Lung (tissue), 11 donors: ENCODE measurements at regions not wholly inside any gene's neighbourhood (a gene's known extent, or its start where the extent isn't known, plus 50 kb on each side); places are given as distances from the start of the nearest gene placed in this dataset.

Experiments
- ATAC-seq: fragments of 200-7000 bp; cut with Tn5 transposase; one replicate; pipeline ENCODE4 v1.9.1; 2020; ENCODE audit warnings: moderate number of reproducible peaks; ENCODE audit not compliant: insufficient read depth, low FRiP score
- DNase-seq, 3 donors: peaks; one replicate each; pipeline ENCODE4 v3.0.0-alpha.2; 2013 to 2017
- H3K27ac ChIP-seq, 2 donors: one replicate each; pipeline ENCODE4 v1.5.1; 2013; ENCODE audit warnings: mild to moderate bottlenecking in 2 of 2, moderate library complexity in 2 of 2, control low read depth in 1 of 2, inconsistent platforms in 1 of 2, low read depth in 1 of 2, low read length in 1 of 2
- H3K27me3 ChIP-seq, 3 donors: one replicate each; pipeline ENCODE4 v1.5.1; 2013; ENCODE audit warnings: low read length in 2 of 3; ENCODE audit not compliant: control insufficient read depth in 3 of 3, insufficient read depth in 3 of 3
- H3K36me3 ChIP-seq, 4 donors: one replicate each; pipeline ENCODE4 v1.5.1; 2013; ENCODE audit warnings: low read length in 4 of 4, mild to moderate bottlenecking in 1 of 4, moderate library complexity in 1 of 4; ENCODE audit not compliant: control insufficient read depth in 4 of 4, insufficient read depth in 4 of 4
- H3K4me1 ChIP-seq, 5 donors: one replicate each; pipeline ENCODE4 v1.5.1; 2013; ENCODE audit warnings: low read length in 5 of 5, mild to moderate bottlenecking in 2 of 5, moderate library complexity in 1 of 5; ENCODE audit not compliant: control insufficient read depth in 5 of 5, insufficient read depth in 5 of 5
- H3K4me3 ChIP-seq: one replicate; pipeline ENCODE4 v1.5.1; 2013; ENCODE audit warnings: mild to moderate bottlenecking, control low read depth, moderate library complexity
- H3K9ac ChIP-seq, 2 donors: one replicate each; pipeline ENCODE4 v1.5.1; 2013; ENCODE audit warnings: low read length in 2 of 2, control low read depth in 1 of 2; ENCODE audit not compliant: insufficient read depth in 1 of 2
- H3K9me3 ChIP-seq, 4 donors: one replicate each; pipeline ENCODE4 v1.5.1; 2013; ENCODE audit warnings: low read length in 3 of 4, mild to moderate bottlenecking in 1 of 4, moderate library complexity in 1 of 4; ENCODE audit not compliant: control insufficient read depth in 4 of 4, insufficient read depth in 3 of 4
- CTCF ChIP-seq: IDR thresholded peaks from 2 replicates; pipeline ENCODE4 v1.5.1; 2012; ENCODE audit warnings: mild to moderate bottlenecking; ENCODE audit errors: control extremely low read depth, extremely low read depth
- WGBS, 2 donors: extraction: QIAGEN DNeasy Blood & Tissue Kit; methylation state at CpG; one replicate each; pipeline ENCODE4 v1.1.7; 2013; 5-methylcytosine and 5-hydroxymethylcytosine counted together
- donor health status: control.
- donor health status: control.
- donor health status: Bipolar disorder and iron deficiency.
- donor health status: healthy.
- donor health status: DM: yes; HTN: yes; CAD: no.

GRCh38 chr1:234750922-234751627 is 141.1 kb upstream of the IRF2BP2 start:
- no peak for TF ChIP-seq CTCF
- peak overlapping the region in 1 of 2 donors; percentile 15 for H3K27ac ChIP-seq

GRCh38 chr1:234748713-234749112 is 138.7 kb upstream of the IRF2BP2 start:
- H3K27ac ChIP-seq, result no peak overlapping the region
- DNase-seq (no peak), ATAC-seq (no peak)
- H3K27me3 ChIP-seq, result no peaks in the 10 kb centered on the region
- H3K4me1 ChIP-seq, result peaks cover 0 to 29% (median 10%) of the 10 kb centered on the region in 5 donors
- TF ChIP-seq CTCF, result no peak
- no peak overlapping the region for H3K4me3 ChIP-seq
- no peaks in the 10 kb centered on the region for H3K36me3 ChIP-seq
- no peak overlapping the region for H3K9ac ChIP-seq
- no peaks in the 10 kb centered on the region for H3K9me3 ChIP-seq
- 93 to 94% methylated on average over 1 of the region's 1 CpG for WGBS, 2 donors

More at GRCh38 chr1:234750922-234751627, 141.1 kb upstream of the IRF2BP2 start:
- no peak overlapping the region for H3K4me3 ChIP-seq
- DNase-seq (peak in 2 of 3 donors; percentile 61 to 65), ATAC-seq (no peak)
- H3K4me1 ChIP-seq, result peaks cover 0 to 34% (median 17%) of the 10 kb centered on the region in 5 donors
- 54 to 72% methylated on average over 4 of the region's 4 CpGs for WGBS, 2 donors
- H3K27me3 ChIP-seq, result no peaks in the 10 kb centered on the region
- H3K9me3 ChIP-seq, result no peaks in the 10 kb centered on the region
- H3K9ac ChIP-seq, result peak overlapping the region in 1 of 2 donors; percentile 39
- no peaks in the 10 kb centered on the region for H3K36me3 ChIP-seq

DNA sequence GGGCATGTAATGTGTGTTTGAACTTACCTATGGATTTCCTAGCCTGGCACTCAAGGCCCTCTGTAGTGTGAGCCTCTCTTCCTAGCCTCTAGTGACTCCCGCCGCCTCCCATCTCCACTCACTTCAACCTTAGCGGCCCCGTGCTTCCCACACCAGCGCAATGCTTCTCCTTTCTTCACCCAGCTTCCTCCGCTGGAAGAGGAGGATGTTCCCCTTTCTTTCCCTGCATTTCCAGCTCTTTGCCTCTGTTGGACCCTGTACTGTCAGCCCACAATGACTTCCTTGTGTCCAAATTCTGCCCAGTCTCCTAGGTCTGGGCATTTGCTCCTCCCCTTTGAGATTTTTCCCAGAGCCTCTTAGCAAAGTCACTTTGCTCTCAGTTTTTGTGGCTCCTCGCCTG is 138.1 kb upstream of the IRF2BP2 start:
- Histone ChIP-seq H3K4me1 (peaks cover 0 to 29% (median 15%) of the 10 kb centered on the region in 5 donors), H3K36me3 (no peaks in the 10 kb centered on the region), H3K27ac (no peak overlapping the region), H3K4me3 (no peak overlapping the region), H3K9ac (no peak overlapping the region), H3K9me3 (no peaks in the 10 kb centered on the region), H3K27me3 (no peaks in the 10 kb centered on the region)
- no peak for TF ChIP-seq CTCF
- ATAC-seq, result no peak
- no peak for DNase-seq
- 73 to 75% methylated on average over 7 of the region's 7 CpGs for WGBS, 2 donors
